ENCODE measurements at regions not wholly inside any gene's neighbourhood (a gene's known extent, or its start where the extent isn't known, plus 50 kb on each side); places are given as distances from the start of the nearest gene placed in this dataset.

GRCh38 chr11:41849250-41849649 is 389.8 kb upstream of the LRRC4C start:
- FAIRE-seq (no peak), DNase-seq (ENCODE audit: insufficient read length, low spot score) (no peak)

- DNase-seq (ENCODE audit: insufficient read length, low spot score) (no peak), FAIRE-seq (no peak)
These were observed 392.3 kb upstream of the LRRC4C start for GRCh38 chr11:41851743-41852142.

GRCh38 chr11:41861838-41862237 is 402.4 kb upstream of the LRRC4C start:
- no peak for DNase-seq (ENCODE audit: insufficient read length, low spot score)
- no peak for FAIRE-seq

GRCh38 chr11:41866525-41866924 is 407.1 kb upstream of the LRRC4C start:
- FAIRE-seq (no peak), DNase-seq (ENCODE audit: insufficient read length, low spot score) (no peak)

- no peak for DNase-seq (ENCODE audit: insufficient read length, low spot score)
- FAIRE-seq, result no peak
These were observed 409.2 kb upstream of the LRRC4C start for GRCh38 chr11:41868606-41869005.

- no peak for DNase-seq (ENCODE audit: insufficient read length, low spot score)
- FAIRE-seq, result no peak
These were observed 413.0 kb upstream of the LRRC4C start for GRCh38 chr11:41872426-41872825.

- FAIRE-seq, result no peak
- DNase-seq (ENCODE audit: insufficient read length, low spot score), result no peak
These were observed 413.4 kb upstream of the LRRC4C start for GRCh38 chr11:41872870-41873269.

- DNase-seq (ENCODE audit: insufficient read length, low spot score) (no peak), FAIRE-seq (no peak)
These were observed 418.6 kb upstream of the LRRC4C start for GRCh38 chr11:41878095-41878494.

GRCh38 chr11:41879214-41879613 is 419.8 kb upstream of the LRRC4C start:
- DNase-seq (ENCODE audit: insufficient read length, low spot score) (no peak), FAIRE-seq (no peak)

- no peak for DNase-seq (ENCODE audit: insufficient read length, low spot score)
- no peak for FAIRE-seq
These were observed 435.6 kb upstream of the LRRC4C start for GRCh38 chr11:41895081-41895480.

- FAIRE-seq, result no peak
- no peak for DNase-seq (ENCODE audit: insufficient read length, low spot score)
These were observed 438.5 kb upstream of the LRRC4C start for GRCh38 chr11:41897991-41898390.

GRCh38 chr11:41917900-41918299 is 458.4 kb upstream of the LRRC4C start:
- FAIRE-seq, result no peak
- DNase-seq (ENCODE audit: insufficient read length, low spot score), result no peak

GRCh38 chr11:41920374-41920773 is 460.9 kb upstream of the LRRC4C start:
- DNase-seq (ENCODE audit: insufficient read length, low spot score), result no peak
- no peak for FAIRE-seq

GRCh38 chr11:41921746-41922390 is 462.4 kb upstream of the LRRC4C start:
- DNase-seq (ENCODE audit: insufficient read length, low spot score) (no peak), FAIRE-seq (no peak)

- DNase-seq (ENCODE audit: insufficient read length, low spot score) (no peak), FAIRE-seq (no peak)
These were observed 466.9 kb upstream of the LRRC4C start for GRCh38 chr11:41926339-41926738.

- FAIRE-seq, result no peak
These were observed 475.8 kb upstream of the LRRC4C start for GRCh38 chr11:41935241-41935640.

GRCh38 chr11:41935795-41936194 is 476.3 kb upstream of the LRRC4C start:
- no peak for FAIRE-seq
- no peak for DNase-seq (ENCODE audit: insufficient read length, low spot score)

More at GRCh38 chr11:41935241-41935640, 475.8 kb upstream of the LRRC4C start:
- no peak for DNase-seq (ENCODE audit: insufficient read length, low spot score)

GRCh38 chr11:41943656-41944055 is 484.2 kb upstream of the LRRC4C start:
- FAIRE-seq (no peak), DNase-seq (ENCODE audit: insufficient read length, low spot score) (no peak)

- DNase-seq (ENCODE audit: insufficient read length, low spot score) (no peak), FAIRE-seq (no peak)
These were observed 487.9 kb upstream of the LRRC4C start for GRCh38 chr11:41947392-41947791.

- FAIRE-seq (no peak), DNase-seq (ENCODE audit: insufficient read length, low spot score) (no peak)
These were observed 491.2 kb upstream of the LRRC4C start for GRCh38 chr11:41950470-41951143.

- DNase-seq (ENCODE audit: insufficient read length, low spot score) (no peak), FAIRE-seq (no peak)
These were observed 494.6 kb upstream of the LRRC4C start for GRCh38 chr11:41954034-41954433.

GRCh38 chr11:41955066-41955465 is 495.6 kb upstream of the LRRC4C start:
- FAIRE-seq (no peak), DNase-seq (ENCODE audit: insufficient read length, low spot score) (no peak)
